Epithelial cell of proximal tubule (primary cell): ENCODE measurements at regions not wholly inside any gene's neighbourhood (a gene's known extent, or its start where the extent isn't known, plus 50 kb on each side); places are given as distances from the start of the nearest gene placed in this dataset.
"Not testable (repeated sequence)": the region's sequence is repeated elsewhere in the genome, so short reads cannot be mapped to it uniquely, and the experiment has no call there.

Source experiments
- DNase-seq: peaks from one replicate; pipeline ENCODE4 v3.0.0-alpha.2; 2011; ENCODE audit warnings: low read depth
- H3K4me3 ChIP-seq: 2 replicates; pipeline ENCODE4 v1.5.1; 2011; ENCODE audit warnings: low read depth, mild to moderate bottlenecking, low read length
- CTCF ChIP-seq: conservative IDR thresholded peaks from 2 replicates; pipeline ENCODE4 v1.5.1; 2012; ENCODE audit warnings: low read depth, mild to moderate bottlenecking, low read length

- no peak overlapping the region for H3K4me3 ChIP-seq
- no peak for DNase-seq
- TF ChIP-seq CTCF: no peak
Measured at GRCh38 chr5:54404568-54404967, 50.9 kb upstream of the HSPB3 start.

- TF ChIP-seq CTCF: no peak
- H3K4me3 ChIP-seq: no peak overlapping the region
- no peak for DNase-seq
Measured at GRCh38 chr5:54403885-54404416, 51.5 kb upstream of the HSPB3 start.

GRCh38 chr5:54403121-54403520 lies 52.4 kb upstream of the HSPB3 start:
- H3K4me3 ChIP-seq: no peak overlapping the region
- DNase-seq: no peak
- no peak for TF ChIP-seq CTCF

- DNase-seq: no peak
- H3K4me3 ChIP-seq: no peak overlapping the region
- TF ChIP-seq CTCF: no peak
Measured at GRCh38 chr5:54401515-54401914, 54.0 kb upstream of the HSPB3 start.

- no peak for TF ChIP-seq CTCF
- DNase-seq: no peak
- H3K4me3 ChIP-seq: no peak overlapping the region
Measured at GRCh38 chr5:54398191-54398590, 57.3 kb upstream of the HSPB3 start.

- DNase-seq: no peak
- H3K4me3 ChIP-seq: no peak overlapping the region
- no peak for TF ChIP-seq CTCF
Measured at GRCh38 chr5:54397420-54397819, 58.1 kb upstream of the HSPB3 start.

- not testable (repeated sequence) for DNase-seq, H3K4me3 ChIP-seq
Measured at GRCh38 chr5:54393007-54393406, 62.5 kb upstream of the HSPB3 start.

GRCh38 chr5:54390539-54391031 lies 64.9 kb upstream of the HSPB3 start:
- H3K4me3 ChIP-seq: no peak overlapping the region
- TF ChIP-seq CTCF: no peak
- peak; percentile 22 for DNase-seq
